H1 (cell line): ENCODE measurements at regions not wholly inside any gene's neighbourhood (a gene's known extent, or its start where the extent isn't known, plus 50 kb on each side); places are given as distances from the start of the nearest gene placed in this dataset.
A peak's percentile ranks its signal among the peaks of the same experiment; 100 is the strongest.

ENCODE experiments used
- CTCF ChIP-seq, 3 experiments: IDR thresholded peaks; 1 replicate in 2 of 3; 2 replicates in 1 of 3; pipeline versions ENCODE4 v1.5.1 to v1.6.1; 2011; ENCODE audit warnings: low read length in 3 of 3, mild to moderate bottlenecking in 3 of 3, inconsistent platforms in 2 of 3, low read depth in 1 of 3, moderate library complexity in 1 of 3; ENCODE audit not compliant: insufficient read depth in 1 of 3; ENCODE audit errors: control extremely low read depth in 1 of 3
- EP300 ChIP-seq, 2 experiments: IDR thresholded peaks; 1 replicate in 1 of 2; 2 replicates in 1 of 2; pipeline ENCODE4 v1.6.1; 2011 to 2012; ENCODE audit warnings: low read depth in 2 of 2, low read length in 2 of 2, mild to moderate bottlenecking in 2 of 2, borderline replicate concordance in 1 of 2, inconsistent platforms in 1 of 2, moderate library complexity in 1 of 2
- GTF2F1 ChIP-seq: IDR thresholded peaks from 2 replicates; pipeline ENCODE4 v1.6.1; 2012; ENCODE audit warnings: low read depth, low read length, improper control_type of control experiment, borderline replicate concordance
- KDM5A ChIP-seq: fragments of 200-600 bp; IDR thresholded peaks from 2 replicates; pipeline ENCODE4 v1.7.1; 2012; ENCODE audit warnings: mild to moderate bottlenecking, low read length, inconsistent platforms, mixed read lengths
- MAX ChIP-seq: IDR thresholded peaks from 2 replicates; pipeline ENCODE4 v1.6.1; 2012; ENCODE audit warnings: inconsistent platforms
- POLR2A ChIP-seq, 2 experiments: IDR thresholded peaks; 1 replicate in 1 of 2; 2 replicates in 1 of 2; pipeline ENCODE4 v1.6.1; 2011; ENCODE audit warnings: low read depth in 2 of 2, low read length in 2 of 2, mild to moderate bottlenecking in 2 of 2; ENCODE audit errors: control extremely low read depth in 1 of 2
- RFX5 ChIP-seq: IDR thresholded peaks from 2 replicates; pipeline ENCODE4 v1.6.1; 2011; ENCODE audit warnings: low read depth, low read length, improper control_type of control experiment, borderline replicate concordance
- SP4 ChIP-seq: IDR thresholded peaks from 2 replicates; pipeline ENCODE4 v1.6.1; 2012; ENCODE audit warnings: low read length, inconsistent platforms
- YY1 ChIP-seq: IDR thresholded peaks from 2 replicates; pipeline ENCODE4 v1.6.1; 2011; ENCODE audit warnings: low read depth, mild to moderate bottlenecking, low read length

- TF ChIP-seq EP300 (IDR thresholded peaks at IDR 0.05; ENCODE audit: borderline replicate concordance in 1 of 2, low read depth in 2 of 2, low read length in 2 of 2) (no peak), KDM5A (no peak), CTCF (IDR thresholded peaks at IDR 0.05; ENCODE audit: control extremely low read depth in 1 of 3, insufficient read depth in 1 of 3, low read depth in 1 of 3, low read length in 3 of 3) (peak in 1 of 3 experiments; percentile 20; a peak in 2 of 4 replicates), SP4 (no peak), POLR2A (IDR thresholded peaks at IDR 0.05; ENCODE audit: control extremely low read depth in 1 of 2, low read depth in 2 of 2, low read length in 2 of 2) (no peak), RFX5 (no peak), GTF2F1 (no peak), MAX (no peak), YY1 (no peak)
These were observed 567.5 kb downstream of the PLA2G4A start for GRCh38 chr1:187396226-187396625.
